ENCODE measurements at regions not wholly inside any gene's neighbourhood (a gene's known extent, or its start where the extent isn't known, plus 50 kb on each side); places are given as distances from the start of the nearest gene placed in this dataset.

DNA sequence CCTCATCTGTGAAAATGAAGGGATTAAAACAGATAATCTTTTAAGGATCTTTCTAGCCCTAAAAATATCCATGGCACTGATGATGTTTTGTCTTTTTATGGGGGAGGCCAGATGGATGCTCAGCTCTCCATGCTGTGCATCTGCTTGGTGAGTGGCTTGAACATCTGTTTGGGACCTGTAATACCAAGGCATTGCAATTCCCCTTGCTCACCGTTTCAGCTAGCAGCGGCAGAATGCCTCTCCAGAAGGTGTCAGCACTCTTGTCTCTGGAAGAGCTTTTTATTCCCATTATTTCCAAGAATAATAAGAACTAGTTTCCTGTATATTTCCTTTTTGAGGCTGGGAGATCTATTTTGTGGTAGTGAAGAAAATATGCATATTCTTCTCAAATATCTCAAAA lies 151.9 kb upstream of the ANK2 start:
- ChIA-PET POLR2A (no interaction called here), CTCF (no interaction called here)
- TF ChIP-seq FOXM1 (IDR thresholded peaks at IDR 0.05; ENCODE audit: borderline replicate concordance) = no peak
- TF ChIP-seq ZNF384 (IDR thresholded peaks at IDR 0.05) = no peak
- TF ChIP-seq ELF4 (IDR thresholded peaks at IDR 0.05) = no peak
- DNase-seq (ENCODE audit: extremely low spot score) = no peak

DNA sequence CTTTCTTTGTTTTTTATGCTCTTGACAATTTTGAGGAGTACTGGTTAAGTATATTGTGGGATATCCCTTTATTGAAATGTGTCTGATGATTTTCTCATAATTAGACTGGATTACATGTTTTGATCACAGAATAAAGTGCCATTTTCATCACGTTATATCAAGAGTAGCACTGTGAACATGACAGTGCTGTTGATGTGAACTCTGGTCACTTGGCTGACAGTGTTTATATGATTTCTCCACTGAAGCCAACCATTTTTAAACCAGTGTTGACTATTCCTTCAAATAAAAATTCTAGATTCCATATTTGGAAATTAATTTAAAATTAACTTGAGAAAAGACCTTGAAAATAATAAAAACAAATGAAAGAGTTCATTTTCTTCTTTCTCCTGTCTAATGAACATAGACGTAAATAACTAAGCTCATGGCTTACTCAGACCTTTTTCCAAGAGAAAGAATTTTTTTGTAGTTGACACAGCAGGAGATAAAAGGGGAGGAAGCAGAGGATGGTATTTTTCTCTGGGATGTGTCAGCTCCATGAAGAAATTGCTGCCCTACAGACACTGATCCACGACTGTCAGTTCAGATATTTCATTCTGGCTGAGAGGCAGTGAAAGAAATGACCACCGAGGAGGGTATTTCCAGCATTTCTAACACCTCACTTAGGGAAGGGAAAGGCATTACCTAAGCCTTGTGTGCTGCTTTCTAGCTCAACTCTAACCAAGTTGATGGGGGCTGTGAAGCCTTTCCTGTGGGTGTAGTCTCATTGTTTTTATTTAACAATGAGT lies 150.9 kb upstream of the ANK2 start:
- POLR2A ChIA-PET = no interaction called here
- TF ChIP-seq SP1 (IDR thresholded peaks at IDR 0.05) (no peak), LEF1 (IDR thresholded peaks at IDR 0.05; ENCODE audit: borderline replicate concordance) (no peak), FOXK2 (IDR thresholded peaks at IDR 0.05) (no peak)
- CTCF ChIA-PET = interaction anchor here (1.2 kb wide), 1 partner anchor 53 kb away, joined by 4 read pairs; no protein-coding TSS in a partner anchor

DNA sequence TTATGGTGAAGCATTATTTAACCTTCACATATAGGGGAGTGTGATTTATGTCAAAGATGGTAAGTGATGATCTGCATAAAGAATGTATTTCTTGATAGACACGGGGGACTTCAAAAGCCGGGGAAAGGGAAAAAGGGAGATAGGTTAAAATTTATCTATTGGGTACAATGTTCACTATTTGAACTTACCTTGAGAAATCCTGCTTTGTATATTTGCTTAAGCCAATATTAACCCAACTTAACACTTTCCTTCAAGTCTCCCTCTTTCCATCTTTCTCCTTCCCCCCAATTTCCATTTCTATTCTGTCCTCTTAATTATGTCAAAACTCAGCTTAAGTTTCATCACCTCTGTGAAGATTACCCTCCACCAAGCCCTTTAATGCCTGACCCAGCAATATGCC lies 149.0 kb upstream of the ANK2 start:
- TF ChIP-seq FOXK2 (IDR thresholded peaks at IDR 0.05) = no peak
- no peak for TF ChIP-seq CTBP1 (IDR thresholded peaks at IDR 0.05; ENCODE audit: borderline replicate concordance)
- TF ChIP-seq NFRKB (IDR thresholded peaks at IDR 0.05) = no peak
- TF ChIP-seq ARNT (IDR thresholded peaks at IDR 0.05) = no peak
- no peak for TF ChIP-seq SUZ12 (IDR thresholded peaks at IDR 0.05)
- TF ChIP-seq BHLHE40 (IDR thresholded peaks at IDR 0.05; ENCODE audit: borderline replicate concordance) = no peak
- no peak for TF ChIP-seq ELF4 (IDR thresholded peaks at IDR 0.05)
- TF ChIP-seq ZNF384 (IDR thresholded peaks at IDR 0.05) = no peak
- no peak for TF ChIP-seq L3MBTL2 (conservative IDR thresholded peaks at IDR 0.05)
- no peak for TF ChIP-seq FOXM1 (IDR thresholded peaks at IDR 0.05; ENCODE audit: borderline replicate concordance)
- no peak for TF ChIP-seq LEF1 (IDR thresholded peaks at IDR 0.05; ENCODE audit: borderline replicate concordance)
- TF ChIP-seq FOXA1 (IDR thresholded peaks at IDR 0.05) = no peak
- no peak for TF ChIP-seq HDGF (IDR thresholded peaks at IDR 0.05; ENCODE audit: borderline replicate concordance)
- TF ChIP-seq TARDBP (IDR thresholded peaks at IDR 0.05) = no peak
- CTCF ChIA-PET = no interaction called here
- DNase-seq (ENCODE audit: extremely low spot score) = no peak
- POLR2A ChIA-PET = no interaction called here

More for the DNA sequence above, 150.9 kb upstream of the ANK2 start:
- no peak for DNase-seq (ENCODE audit: extremely low spot score)

DNA sequence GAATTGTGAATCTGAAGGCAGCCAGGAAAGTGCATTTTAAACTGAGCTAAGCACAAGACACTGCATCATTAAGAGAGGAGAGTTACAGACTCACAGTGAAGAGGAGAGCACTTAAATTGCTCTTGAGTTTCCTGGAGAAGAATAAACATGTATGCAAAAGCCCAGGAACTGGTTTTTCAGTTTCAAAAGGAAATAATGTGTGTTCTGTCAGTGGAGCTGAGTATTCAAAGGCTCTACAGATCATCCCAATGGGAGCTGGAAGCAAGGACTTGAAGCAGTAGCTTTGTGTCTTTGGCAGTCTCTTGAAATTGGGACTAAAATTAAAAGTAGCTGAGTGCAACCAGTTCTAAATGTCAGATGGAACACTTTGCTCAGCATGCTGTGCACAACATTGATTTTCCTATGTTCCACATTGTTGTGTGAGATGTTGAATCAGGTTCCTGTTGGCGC lies 147.5 kb upstream of the ANK2 start:
- CTCF ChIA-PET = interaction anchor here (0.6 to 1.1 kb wide), 2 partner anchors 137 to 705 kb away, joined by 3 read pairs; no protein-coding TSS in a partner anchor
- POLR2A ChIA-PET = no interaction called here
- no peak for DNase-seq (ENCODE audit: extremely low spot score)

DNA sequence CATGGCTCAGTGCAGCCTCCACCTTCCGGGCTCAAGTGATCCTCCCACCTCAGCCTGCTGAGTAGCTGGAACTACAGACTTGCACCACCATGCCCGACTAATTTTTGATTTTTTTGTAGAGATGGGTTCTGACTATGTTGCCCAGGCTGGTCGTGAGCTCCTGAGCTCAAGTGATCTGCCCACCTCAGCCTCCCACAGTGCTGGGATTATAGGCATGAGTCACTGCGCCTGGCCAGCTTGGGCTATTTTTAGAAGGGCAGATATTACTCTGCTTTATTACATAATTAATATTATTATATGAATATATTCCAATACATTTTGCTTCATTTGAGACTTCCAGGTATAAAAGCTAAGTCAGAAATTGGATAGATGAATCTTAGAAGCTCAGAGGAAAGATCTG lies 143.7 kb upstream of the ANK2 start:
- no peak for DNase-seq (ENCODE audit: extremely low spot score)
- TF ChIP-seq FOXA1 (IDR thresholded peaks at IDR 0.05) = no peak
- no peak for TF ChIP-seq ZNF384 (IDR thresholded peaks at IDR 0.05)
- TF ChIP-seq, protein P1, sequence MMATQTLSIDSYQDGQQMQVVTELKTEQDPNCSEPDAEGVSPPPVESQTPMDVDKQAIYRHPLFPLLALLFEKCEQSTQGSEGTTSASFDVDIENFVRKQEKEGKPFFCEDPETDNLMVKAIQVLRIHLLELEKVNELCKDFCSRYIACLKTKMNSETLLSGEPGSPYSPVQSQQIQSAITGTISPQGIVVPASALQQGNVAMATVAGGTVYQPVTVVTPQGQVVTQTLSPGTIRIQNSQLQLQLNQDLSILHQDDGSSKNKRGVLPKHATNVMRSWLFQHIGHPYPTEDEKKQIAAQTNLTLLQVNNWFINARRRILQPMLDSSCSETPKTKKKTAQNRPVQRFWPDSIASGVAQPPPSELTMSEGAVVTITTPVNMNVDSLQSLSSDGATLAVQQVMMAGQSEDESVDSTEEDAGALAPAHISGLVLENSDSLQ (IDR thresholded peaks at IDR 0.05) = no peak
- no peak for TF ChIP-seq SUZ12 (IDR thresholded peaks at IDR 0.05)
- TF ChIP-seq FOXK2 (IDR thresholded peaks at IDR 0.05) = no peak
- no peak for TF ChIP-seq CTBP1 (IDR thresholded peaks at IDR 0.05; ENCODE audit: borderline replicate concordance)
- TF ChIP-seq L3MBTL2 (conservative IDR thresholded peaks at IDR 0.05) = no peak
- TF ChIP-seq SP1 (IDR thresholded peaks at IDR 0.05) = no peak
- TF ChIP-seq ELF4 (IDR thresholded peaks at IDR 0.05) = no peak
- TF ChIP-seq LEF1 (IDR thresholded peaks at IDR 0.05; ENCODE audit: borderline replicate concordance) = no peak
- no peak for TF ChIP-seq FOXM1 (IDR thresholded peaks at IDR 0.05; ENCODE audit: borderline replicate concordance)
- no peak for TF ChIP-seq ARNT (IDR thresholded peaks at IDR 0.05)
- TF ChIP-seq HDGF (IDR thresholded peaks at IDR 0.05; ENCODE audit: borderline replicate concordance) = no peak
- no peak for TF ChIP-seq TARDBP (IDR thresholded peaks at IDR 0.05)
- TF ChIP-seq BHLHE40 (IDR thresholded peaks at IDR 0.05; ENCODE audit: borderline replicate concordance) = no peak
- TF ChIP-seq NFRKB (IDR thresholded peaks at IDR 0.05) = no peak
- ChIA-PET POLR2A (interaction anchor here (0.6 kb wide), 1 partner anchor 18 kb away, joined by 4 read pairs; no protein-coding TSS in a partner anchor), CTCF (interaction anchor here (0.8 kb wide), 1 partner anchor 13 kb away, joined by 4 read pairs; no protein-coding TSS in a partner anchor)

More for the DNA sequence above, 147.5 kb upstream of the ANK2 start:
- TF ChIP-seq L3MBTL2 (conservative IDR thresholded peaks at IDR 0.05) (no peak), SP1 (IDR thresholded peaks at IDR 0.05) (no peak), ARNT (IDR thresholded peaks at IDR 0.05) (no peak), TARDBP (IDR thresholded peaks at IDR 0.05) (no peak), LEF1 (IDR thresholded peaks at IDR 0.05; ENCODE audit: borderline replicate concordance) (no peak), BHLHE40 (IDR thresholded peaks at IDR 0.05; ENCODE audit: borderline replicate concordance) (no peak), FOXM1 (IDR thresholded peaks at IDR 0.05; ENCODE audit: borderline replicate concordance) (no peak), FOXK2 (IDR thresholded peaks at IDR 0.05) (no peak), FOXA1 (IDR thresholded peaks at IDR 0.05) (no peak), SUZ12 (IDR thresholded peaks at IDR 0.05) (no peak), ELF4 (IDR thresholded peaks at IDR 0.05) (no peak), ZNF384 (IDR thresholded peaks at IDR 0.05) (no peak), HDGF (IDR thresholded peaks at IDR 0.05; ENCODE audit: borderline replicate concordance) (no peak), NFRKB (IDR thresholded peaks at IDR 0.05) (no peak)
- TF ChIP-seq, protein P1 (IDR thresholded peaks at IDR 0.05) = no peak

DNA sequence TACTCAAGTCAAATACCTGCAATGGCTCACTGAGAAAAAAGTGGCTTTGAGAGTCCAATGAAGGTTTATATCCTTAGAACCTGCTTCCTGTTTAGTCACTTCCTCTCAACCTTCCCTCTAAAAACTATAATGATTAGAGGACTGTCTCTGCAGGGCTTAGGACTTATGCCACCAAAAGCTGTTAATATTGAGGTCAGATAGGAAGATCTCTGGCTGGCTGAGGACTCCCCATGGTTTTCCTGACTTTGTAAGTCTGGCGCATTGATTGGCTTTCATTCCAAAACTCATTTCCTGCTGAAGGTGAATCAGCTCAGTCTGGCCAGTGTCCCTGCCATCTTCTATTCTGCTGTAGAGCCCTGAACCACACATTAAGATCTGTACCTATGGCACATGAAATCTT lies 140.9 kb upstream of the ANK2 start:
- TF ChIP-seq LEF1 (IDR thresholded peaks at IDR 0.05; ENCODE audit: borderline replicate concordance) (no peak), BHLHE40 (IDR thresholded peaks at IDR 0.05; ENCODE audit: borderline replicate concordance) (no peak), SUZ12 (IDR thresholded peaks at IDR 0.05) (no peak), FOXM1 (IDR thresholded peaks at IDR 0.05; ENCODE audit: borderline replicate concordance) (no peak), FOXA1 (IDR thresholded peaks at IDR 0.05) (no peak), ZNF384 (IDR thresholded peaks at IDR 0.05) (no peak), TARDBP (IDR thresholded peaks at IDR 0.05) (no peak), HDGF (IDR thresholded peaks at IDR 0.05; ENCODE audit: borderline replicate concordance) (no peak), NFRKB (IDR thresholded peaks at IDR 0.05) (no peak), FOXK2 (IDR thresholded peaks at IDR 0.05) (no peak), L3MBTL2 (conservative IDR thresholded peaks at IDR 0.05) (no peak)
- TF ChIP-seq, protein P1 (IDR thresholded peaks at IDR 0.05) = no peak
- no peak for DNase-seq (ENCODE audit: extremely low spot score)
- ChIA-PET CTCF (no interaction called here), POLR2A (no interaction called here)

Data from HEK293T (cell line).